H1 (cell line): ENCODE measurements at regions not wholly inside any gene's neighbourhood (a gene's known extent, or its start where the extent isn't known, plus 50 kb on each side); places are given as distances from the start of the nearest gene placed in this dataset.

Source experiments
- CBX8 ChIP-seq: fragments of 300-800, 300-1000 bp; sonication (generic); IDR thresholded peaks from 2 replicates; pipeline ENCODE4 v1.7.1; 2016; ENCODE audit warnings: low read depth, low read length, borderline replicate concordance
- CEBPB ChIP-seq: IDR thresholded peaks from 2 replicates; pipeline ENCODE4 v1.6.1; 2012; ENCODE audit warnings: low read depth, low read length
- CTCF ChIP-seq, 3 experiments: IDR thresholded peaks; 1 replicate in 2 of 3; 2 replicates in 1 of 3; pipeline versions ENCODE4 v1.5.1 to v1.6.1; 2011; ENCODE audit warnings: low read length in 3 of 3, mild to moderate bottlenecking in 3 of 3, inconsistent platforms in 2 of 3, low read depth in 1 of 3, moderate library complexity in 1 of 3; ENCODE audit not compliant: insufficient read depth in 1 of 3; ENCODE audit errors: control extremely low read depth in 1 of 3
- EGR1 ChIP-seq: IDR thresholded peaks from 2 replicates; pipeline ENCODE4 v1.6.1; 2011; ENCODE audit warnings: low read depth, low read length, borderline replicate concordance
- EZH2 ChIP-seq: fragments of 200-600 bp; sonication (generic); IDR thresholded peaks from 2 replicates; pipeline ENCODE4 v1.7.1; 2012; ENCODE audit warnings: low read depth, mild to moderate bottlenecking, moderate library complexity, low read length, inconsistent platforms; ENCODE audit not compliant: severe bottlenecking
- SP1 ChIP-seq: IDR thresholded peaks from 2 replicates; pipeline ENCODE4 v1.6.1; 2011; ENCODE audit warnings: low read depth, low read length

- no peak for TF ChIP-seq CTCF (IDR thresholded peaks at IDR 0.05; ENCODE audit: control extremely low read depth in 1 of 3, insufficient read depth in 1 of 3, low read depth in 1 of 3, low read length in 3 of 3)
- no peak for TF ChIP-seq SP1
- TF ChIP-seq CBX8, result no peak
- TF ChIP-seq EGR1, result no peak
- no peak for TF ChIP-seq EZH2
- no peak for TF ChIP-seq CEBPB
Observed at GRCh38 chr11:70734379-70734778, 336.1 kb downstream of the CTTN start.
